GM18951 (cell line): ENCODE measurements at regions not wholly inside any gene's neighbourhood (a gene's known extent, or its start where the extent isn't known, plus 50 kb on each side); places are given as distances from the start of the nearest gene placed in this dataset.

Source experiments
- POLR2A ChIP-seq: IDR thresholded peaks from 4 replicates; pipeline ENCODE4 v1.6.1; 2011; ENCODE audit warnings: mild to moderate bottlenecking; ENCODE audit not compliant: insufficient read length, insufficient read depth; ENCODE audit errors: extremely low read depth
- in situ Hi-C: fragments of 300-500 bp; cut with MboI; formaldehyde crosslinking; loops from one replicate; pipeline ENCODE4 v1.12.0; 2022; ENCODE audit warnings: low sequenced_read_pairs, mixed read lengths, inconsistent platforms; ENCODE audit not compliant: unreplicated experiment

DNA sequence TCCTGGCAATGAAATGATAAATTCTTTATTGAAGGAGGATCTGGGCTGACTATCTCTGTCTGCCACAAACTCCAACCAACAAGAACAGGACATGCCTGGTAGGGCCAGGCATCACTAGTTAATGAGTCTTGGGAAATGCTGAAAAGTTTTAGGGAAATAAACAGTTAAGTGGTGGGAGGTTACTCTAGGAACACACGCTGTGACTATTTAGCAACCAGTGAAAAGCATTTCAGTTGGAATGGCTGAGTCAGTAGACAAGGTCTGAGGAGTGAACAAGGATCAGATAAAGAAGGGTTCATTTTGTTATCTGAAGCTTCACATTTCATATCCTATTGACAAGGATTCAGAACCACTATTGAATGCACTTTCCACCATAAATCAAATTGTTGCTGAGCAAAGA, 394.9 kb upstream of the BOD1L1 start:
- in situ Hi-C loops = no loop called here

DNA sequence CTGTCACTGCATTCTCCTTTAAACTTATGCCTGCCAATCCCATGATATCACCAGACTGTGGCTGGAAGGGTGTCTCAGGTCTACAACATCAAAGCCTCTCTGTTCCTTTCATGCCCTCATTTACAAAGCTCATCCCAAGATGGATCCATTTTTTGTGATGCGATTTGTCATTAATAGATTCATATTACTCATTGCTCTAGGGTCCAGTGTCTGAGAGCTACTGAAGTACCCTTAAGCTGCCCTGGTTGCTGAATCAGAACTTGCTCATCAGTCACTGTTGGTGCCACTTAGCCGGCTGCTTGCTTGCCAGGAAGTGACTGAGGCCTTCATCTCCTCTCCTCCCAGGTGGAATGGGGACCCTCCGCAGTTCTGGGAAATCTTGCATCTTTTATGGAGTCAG, 395.5 kb upstream of the BOD1L1 start:
- in situ Hi-C loops = no loop called here
- TF ChIP-seq POLR2A = no peak

More for the DNA sequence above, 394.9 kb upstream of the BOD1L1 start:
- no peak for TF ChIP-seq POLR2A

DNA sequence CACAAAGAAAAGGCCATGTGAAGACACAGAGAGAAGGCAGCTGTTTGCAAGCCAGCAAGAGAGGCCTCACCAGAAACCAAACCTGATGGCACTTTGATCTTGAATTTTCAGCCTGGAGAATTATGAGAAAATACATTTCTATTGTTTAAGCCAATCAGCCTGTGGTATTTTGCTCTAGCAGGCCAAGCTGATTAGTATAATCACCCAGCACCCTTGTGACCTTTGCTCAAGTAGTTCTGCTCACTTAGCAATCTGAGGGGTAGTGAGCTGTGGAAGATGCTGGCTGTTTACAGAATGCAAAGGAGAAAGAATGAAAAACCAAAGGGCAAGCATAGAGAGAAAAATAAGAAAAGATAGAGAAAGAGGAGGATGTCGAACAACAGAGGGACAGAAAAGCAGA, 396.4 kb upstream of the BOD1L1 start:
- in situ Hi-C loops = no loop called here
- no peak for TF ChIP-seq POLR2A

DNA sequence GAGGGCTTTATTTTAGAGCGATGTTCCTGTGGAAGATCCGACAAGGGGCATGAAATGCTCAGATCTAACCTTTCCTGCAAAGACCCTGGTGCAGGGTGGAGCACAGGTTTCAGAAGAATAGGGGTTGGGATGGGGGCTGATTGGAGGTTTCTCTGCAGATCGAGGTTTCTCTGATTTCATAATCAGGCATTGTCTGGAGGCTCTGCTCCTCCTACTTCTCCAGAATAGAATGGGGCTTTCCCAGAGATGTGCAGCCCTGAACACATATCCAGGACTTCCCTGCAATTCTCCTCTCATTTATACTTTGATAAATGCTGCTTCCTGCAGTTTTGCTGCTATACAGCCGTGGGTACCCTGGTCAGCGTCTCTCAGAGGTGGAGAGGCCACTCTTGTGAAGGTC, 397.6 kb upstream of the BOD1L1 start:
- TF ChIP-seq POLR2A = no peak
- in situ Hi-C loops = no loop called here

DNA sequence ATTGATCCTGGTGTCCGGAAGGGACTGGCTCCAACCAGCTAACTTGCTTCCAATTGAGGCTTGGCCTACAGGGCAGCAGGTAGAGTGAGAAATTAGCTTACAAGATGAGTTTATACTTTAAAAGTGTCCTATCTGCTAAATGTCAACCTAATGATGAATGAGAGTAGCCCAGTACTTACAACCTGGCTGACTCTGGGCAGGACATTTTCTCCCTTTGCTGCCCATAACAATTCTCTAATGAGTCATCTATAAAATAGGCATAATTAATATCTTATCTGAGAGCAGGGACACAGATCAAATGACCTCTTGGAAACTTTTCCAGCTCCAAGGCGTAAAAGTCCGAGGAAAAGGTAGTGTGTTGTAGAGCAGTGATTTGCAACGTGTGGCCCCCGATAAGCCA, 398.4 kb upstream of the BOD1L1 start:
- no peak for TF ChIP-seq POLR2A

DNA sequence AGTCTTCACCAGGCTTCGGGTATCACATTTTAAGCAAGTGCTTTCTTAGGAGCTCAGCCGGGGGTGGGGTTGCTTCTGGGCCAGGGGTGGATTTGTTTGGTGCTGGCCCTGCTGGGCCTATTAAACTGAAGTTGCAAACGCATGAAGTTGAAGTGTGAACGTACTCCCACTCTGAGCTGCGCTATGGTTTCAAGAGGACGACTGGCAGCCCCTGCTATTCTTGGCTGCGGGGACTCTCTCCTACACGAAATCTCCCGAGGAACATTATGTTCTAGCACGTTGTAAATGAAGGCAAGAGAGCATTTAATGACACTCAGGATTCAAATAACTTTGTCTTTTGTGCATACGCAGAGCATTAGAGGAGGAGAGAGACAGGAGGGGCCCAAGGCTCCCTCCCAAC, 401.3 kb upstream of the BOD1L1 start:
- TF ChIP-seq POLR2A = no peak
- in situ Hi-C loops = no loop called here

More for the DNA sequence above, 398.4 kb upstream of the BOD1L1 start:
- in situ Hi-C loops = no loop called here

DNA sequence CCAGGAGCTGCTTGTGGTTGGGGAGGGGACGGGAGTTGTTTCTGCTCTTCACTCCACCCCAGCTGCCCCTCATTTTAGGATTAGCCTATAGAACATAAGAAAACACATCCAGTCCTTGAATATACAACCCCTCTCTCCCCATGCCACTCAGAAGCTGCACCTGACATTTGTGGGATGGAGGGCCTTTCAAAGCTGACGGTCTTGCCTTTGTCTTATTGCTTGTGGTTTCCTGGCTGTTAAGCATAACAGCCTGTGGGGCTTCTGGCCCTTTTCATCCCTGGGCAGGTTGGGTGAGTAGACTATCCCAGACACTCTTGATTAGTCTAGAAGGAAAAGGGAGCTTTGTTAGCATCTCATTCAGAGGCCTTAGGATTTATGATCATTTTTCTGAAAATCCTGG, 407.6 kb upstream of the BOD1L1 start:
- in situ Hi-C loops = no loop called here
- no peak for TF ChIP-seq POLR2A

DNA sequence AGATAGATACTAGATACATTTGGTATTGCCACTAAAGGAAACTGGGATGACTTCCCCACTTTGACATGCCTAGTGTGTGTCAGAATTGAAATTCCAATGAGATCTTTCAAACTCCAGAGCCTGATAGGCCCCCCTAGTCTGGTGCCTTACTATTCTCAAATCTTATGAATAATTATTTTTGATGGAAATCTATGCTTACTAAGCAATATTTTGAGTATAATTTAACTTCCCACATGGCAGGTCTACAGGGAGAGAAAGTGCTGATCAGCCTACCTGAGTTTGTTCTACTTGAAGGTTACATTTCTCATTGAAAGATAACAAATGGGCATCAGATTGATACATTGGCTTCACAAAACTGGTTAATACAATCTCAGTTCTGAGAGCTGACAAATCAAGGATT, 415.7 kb upstream of the BOD1L1 start:
- TF ChIP-seq POLR2A = no peak
- in situ Hi-C loops = no loop called here

DNA sequence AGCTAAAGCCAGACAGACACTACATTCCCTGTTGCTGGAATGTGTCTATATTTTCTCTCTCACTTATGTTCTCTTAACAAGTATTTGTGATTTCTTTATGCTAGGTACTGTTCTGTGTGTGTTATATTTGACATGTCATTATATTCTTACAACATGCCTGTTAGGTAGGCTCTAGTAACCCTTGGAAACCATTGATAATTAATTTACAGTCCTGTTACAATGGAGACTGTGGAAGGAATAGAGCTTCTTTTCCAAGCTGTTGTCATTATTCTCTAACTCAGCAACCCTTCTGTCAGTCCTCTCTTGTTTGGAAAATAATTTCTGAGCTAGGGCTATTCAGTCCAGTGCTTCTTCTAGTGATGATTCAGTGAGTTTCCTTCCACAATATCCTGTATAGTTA, 419.1 kb upstream of the BOD1L1 start:
- in situ Hi-C loops = no loop called here
- no peak for TF ChIP-seq POLR2A

DNA sequence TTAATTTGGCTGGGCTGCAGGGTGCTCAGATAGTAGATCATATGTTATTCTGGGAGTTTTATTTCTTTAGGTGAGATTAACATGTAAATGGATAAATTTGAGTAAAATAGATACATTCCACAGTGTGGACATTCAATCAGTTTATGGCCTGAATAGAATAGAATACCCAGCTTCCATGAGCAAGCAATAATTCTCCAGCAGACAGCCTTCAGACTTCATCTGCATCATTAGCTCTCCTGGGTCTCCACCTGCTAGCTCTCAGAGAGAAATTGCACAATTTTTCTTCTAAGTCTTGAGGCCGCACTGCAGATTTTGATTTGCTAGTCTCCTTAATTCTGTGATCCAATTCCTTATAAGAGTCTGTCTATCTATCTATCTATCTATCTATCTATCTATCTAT, 420.3 kb upstream of the BOD1L1 start:
- TF ChIP-seq POLR2A = no peak
- in situ Hi-C loops = no loop called here

DNA sequence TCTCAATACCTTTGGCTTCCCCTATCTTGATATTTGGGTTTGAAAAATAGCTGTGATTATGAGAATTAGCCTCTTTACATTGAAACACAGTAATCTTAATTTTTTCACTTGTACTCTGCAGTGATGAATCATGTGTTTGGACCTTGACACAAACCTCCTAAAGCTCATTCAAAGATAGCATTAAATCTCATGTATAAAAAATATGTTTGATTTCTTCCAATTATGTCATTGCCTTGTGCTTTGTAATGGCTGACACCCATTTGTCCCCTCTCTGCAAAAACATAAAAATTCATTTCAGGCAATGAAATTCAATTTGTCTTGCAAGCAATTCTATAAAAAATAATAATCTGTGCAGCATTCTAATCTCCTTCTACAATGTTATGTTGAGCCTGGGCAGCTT, 422.4 kb upstream of the BOD1L1 start:
- no peak for TF ChIP-seq POLR2A
- in situ Hi-C loops = no loop called here

DNA sequence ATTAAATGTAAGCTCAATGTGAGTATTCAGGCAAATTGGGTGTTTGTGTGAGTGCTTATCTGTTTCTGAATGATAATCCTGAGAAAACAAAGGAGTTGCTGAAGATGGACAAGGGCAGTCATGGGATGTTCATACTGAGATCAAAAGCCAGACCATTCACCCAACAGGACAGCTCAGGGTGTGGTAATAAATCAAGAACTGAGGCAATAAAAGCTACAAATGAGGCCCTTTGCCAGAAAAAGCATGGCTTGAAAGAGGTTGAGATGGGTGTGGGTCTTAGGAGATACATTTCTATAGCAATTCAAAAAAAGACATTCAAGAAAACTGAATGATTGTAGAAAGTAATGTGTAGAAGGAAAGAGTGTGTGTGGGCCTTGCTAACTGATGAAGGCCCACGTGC, 425.8 kb upstream of the BOD1L1 start:
- in situ Hi-C loops = no loop called here

DNA sequence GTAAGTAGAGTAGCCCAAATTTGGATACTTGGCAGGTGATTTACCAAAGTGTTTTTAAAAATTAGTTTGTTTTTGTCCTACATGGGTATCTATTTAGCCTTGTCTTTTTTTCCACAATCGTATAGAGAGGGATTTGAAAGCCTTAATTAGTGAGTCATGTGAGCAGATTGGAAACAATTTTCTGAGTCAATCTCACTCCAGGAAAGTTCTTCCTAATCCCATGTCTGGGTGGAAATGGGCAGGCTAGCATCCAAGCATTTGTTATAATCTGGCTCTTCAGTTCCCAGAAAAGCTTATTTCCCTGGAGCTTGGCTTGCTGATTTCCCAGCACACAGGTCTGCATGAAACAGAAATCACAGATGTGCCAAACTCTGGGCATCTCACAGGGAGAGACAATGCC, 426.9 kb upstream of the BOD1L1 start:
- in situ Hi-C loops = no loop called here
- no peak for TF ChIP-seq POLR2A

More for the DNA sequence above, 425.8 kb upstream of the BOD1L1 start:
- TF ChIP-seq POLR2A = no peak

DNA sequence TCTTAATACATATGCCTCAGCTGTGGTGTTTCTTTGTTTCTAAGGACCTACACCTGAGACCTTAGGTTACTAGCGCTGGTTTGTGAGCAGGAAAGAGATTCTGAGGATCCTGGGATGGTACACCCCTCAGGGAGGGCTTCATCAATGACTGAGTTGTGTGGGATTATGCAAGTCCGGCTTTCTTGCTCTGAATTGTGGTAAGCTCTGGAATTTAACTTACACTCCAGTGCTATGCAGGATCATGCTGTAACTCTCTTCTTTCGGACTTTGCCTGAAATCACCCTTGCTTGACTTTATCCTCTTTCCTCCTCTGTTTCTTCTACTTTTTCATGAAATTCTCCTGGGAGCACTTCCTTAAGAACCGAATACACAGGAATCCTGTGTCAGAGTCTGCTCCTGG, 431.5 kb upstream of the BOD1L1 start:
- in situ Hi-C loops = no loop called here
- TF ChIP-seq POLR2A = no peak

DNA sequence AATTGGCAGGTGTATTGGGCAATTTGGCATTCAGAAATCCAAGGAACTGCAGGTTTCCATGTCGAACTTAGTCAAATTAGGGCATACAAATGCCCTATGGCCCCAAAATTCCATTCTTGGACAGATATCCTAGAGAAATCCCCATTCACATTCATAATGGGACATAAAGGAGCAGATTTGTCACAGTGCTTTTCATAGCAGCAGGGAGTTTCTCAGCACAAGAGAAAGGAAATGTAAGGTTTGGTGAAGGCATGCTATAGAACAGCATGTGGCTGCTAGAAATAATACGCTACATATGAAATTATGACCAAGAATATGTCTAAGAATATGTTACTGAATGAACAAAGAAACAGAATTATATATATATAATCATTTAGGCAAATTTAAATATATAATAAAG, 437.5 kb upstream of the BOD1L1 start:
- TF ChIP-seq POLR2A = no peak
- in situ Hi-C loops = no loop called here
